GM12878 (cell line): ENCODE measurements at regions not wholly inside any gene's neighbourhood (a gene's known extent, or its start where the extent isn't known, plus 50 kb on each side); places are given as distances from the start of the nearest gene placed in this dataset.

Experiments
- ATAC-seq: fragments of 200-7000 bp; cut with Tn5 transposase; 3 replicates; pipeline ENCODE4 v1.9.1; 2020; ENCODE audit warnings: mild to moderate bottlenecking, moderate library complexity
- BruUV-seq: library from RNA; stranded (reverse); fragments of 400-500 nt; replicated peaks from 2 replicates; lab custom pipeline; 2021; lab: Mats Ljungman, UMichigan
- CTCF ChIA-PET: fragments of 300-600 bp; sonication (Branson Sonifier 250); formaldehyde crosslinking; extraction: SDS; loops from one replicate; lab custom pipeline; 2021; ENCODE audit warnings: inconsistent platforms; lab: Yijun Ruan, JAX
- POLR2A ChIA-PET: fragments of 350-600 bp; formaldehyde crosslinking; extraction: SDS; loops from one replicate; lab custom pipeline; 2021; ENCODE audit warnings: inconsistent platforms; lab: Charles Lee
- RAD21 ChIA-PET: fragments of 300-600 bp; sonication (Branson Sonifier 250); formaldehyde crosslinking; loops from one replicate; lab custom pipeline; 2023; ENCODE audit warnings: antibody characterized with exemption; ENCODE audit not compliant: unreplicated experiment; lab: Charles Lee
- SMC1A ChIA-PET: fragments of 300-600 bp; sonication (Branson Sonifier 250); formaldehyde crosslinking; loops from one replicate; lab custom pipeline; 2023; ENCODE audit not compliant: unreplicated experiment, uncharacterized antibody; lab: Charles Lee
- DNase-seq: peaks from one replicate; pipeline ENCODE4 v3.0.0-alpha.2; 2011; ENCODE audit warnings: low read depth, low spot score
- FAIRE-seq: peaks from 3 replicates; lab custom pipeline; 2011; peaks lifted over from hg19 to GRCh38; lab: Jason Lieb, UNC
- H2AFZ ChIP-seq: 2 replicates; pipeline ENCODE4 v1.6.0; 2011; ENCODE audit warnings: low read depth, low read length, control low read depth; ENCODE audit not compliant: control insufficient read depth
- H3K27ac ChIP-seq: 2 replicates; pipeline ENCODE4 v1.5.1; 2011; ENCODE audit warnings: control low read depth; ENCODE audit not compliant: control insufficient read depth, insufficient read depth
- H3K27me3 ChIP-seq, 2 experiments: replicated peaks in 1 of 2; 2 replicates each; pipeline versions ENCODE4 v1.6.0 to v1.6.1; 2011; ENCODE audit warnings: low read length in 1 of 2; ENCODE audit not compliant: control insufficient read depth in 2 of 2, insufficient read depth in 2 of 2
- H3K36me3 ChIP-seq, 2 experiments: 2 replicates each; pipeline ENCODE4 v1.5.1; 2011; ENCODE audit warnings: low read length in 1 of 2; ENCODE audit not compliant: control insufficient read depth in 2 of 2, insufficient read depth in 2 of 2
- H3K4me1 ChIP-seq: 2 replicates; pipeline ENCODE4 v1.6.1; 2011; ENCODE audit warnings: mild to moderate bottlenecking, low read length, moderate library complexity, mixed read lengths; ENCODE audit not compliant: control insufficient read depth, insufficient read depth
- H3K4me2 ChIP-seq: 2 replicates; pipeline ENCODE4 v1.6.0; 2011; ENCODE audit warnings: control low read depth; ENCODE audit not compliant: control insufficient read depth, insufficient read depth
- H3K4me3 ChIP-seq: fragments of 200-600 bp; sonication (generic); 2 replicates; pipeline ENCODE4 v1.5.1; 2016
- H3K79me2 ChIP-seq: 2 replicates; pipeline ENCODE4 v1.6.0; 2011; ENCODE audit warnings: low read length; ENCODE audit not compliant: control insufficient read depth, insufficient read depth
- H3K9ac ChIP-seq: 2 replicates; pipeline ENCODE4 v1.8.0; 2011; ENCODE audit warnings: low read length, control low read depth, mixed read lengths; ENCODE audit not compliant: control insufficient read depth, insufficient read depth
- H3K9me3 ChIP-seq: replicated peaks from 3 replicates; pipeline ENCODE4 v1.5.1; 2011; ENCODE audit warnings: mild to moderate bottlenecking, low read length; ENCODE audit not compliant: control insufficient read depth, insufficient read depth
- H4K20me1 ChIP-seq: 2 replicates; pipeline ENCODE4 v1.6.0; 2011; ENCODE audit not compliant: control insufficient read depth, insufficient read depth
- BHLHE40 ChIP-seq, 2 experiments: fragments of 450-650 bp in 1 of 2; IDR thresholded peaks; 2 replicates each; pipeline ENCODE4 v1.6.1; 2011 to 2017; ENCODE audit warnings: low read depth in 2 of 2, borderline replicate concordance in 1 of 2, improper control_type of control experiment in 1 of 2, low read length in 1 of 2, mild to moderate bottlenecking in 1 of 2
- CBX5 ChIP-seq: sonication (generic); IDR thresholded peaks from 2 replicates; pipeline ENCODE4 v1.6.1; 2016; ENCODE audit warnings: low read depth, moderate library complexity, mild to moderate bottlenecking, inconsistent platforms
- EZH2 ChIP-seq: IDR thresholded peaks from 2 replicates; pipeline ENCODE4 v1.6.1; 2012; ENCODE audit warnings: low read depth, mild to moderate bottlenecking, control low read depth, inconsistent platforms, low read length, borderline replicate concordance; ENCODE audit not compliant: control insufficient read depth
- FOXK2 ChIP-seq: fragments of 450-650 bp; IDR thresholded peaks from 2 replicates; pipeline ENCODE4 v1.6.1; 2017; ENCODE audit warnings: mild to moderate bottlenecking, moderate library complexity
- MXI1 ChIP-seq: fragments of 150-350 bp; IDR thresholded peaks from 2 replicates; pipeline ENCODE4 v1.6.1; 2011; ENCODE audit warnings: low read depth, mild to moderate bottlenecking, inconsistent platforms, low read length, improper control_type of control experiment
- PAX5 ChIP-seq: IDR thresholded peaks from 2 replicates; pipeline ENCODE4 v1.6.1; 2011; ENCODE audit warnings: low read depth, low read length, borderline replicate concordance
- TBL1XR1 ChIP-seq: IDR thresholded peaks from 2 replicates; pipeline ENCODE4 v1.6.1; 2012; ENCODE audit warnings: low read depth, low read length, improper control_type of control experiment
- ZSCAN29 ChIP-seq: fragments of 450-650 bp; IDR thresholded peaks from 2 replicates; pipeline ENCODE4 v1.6.1; 2017; ENCODE audit warnings: mild to moderate bottlenecking, moderate library complexity
- WGBS: methylation state at CpG from one replicate; pipeline ENCODE4 v1.1.6; 2016; ENCODE audit warnings: low lambda C conversion rate; ENCODE audit not compliant: insufficient replicate concordance, insufficient coverage; ENCODE audit errors: missing lambda C conversion rate; 5-methylcytosine and 5-hydroxymethylcytosine counted together
- in situ Hi-C: fragments of 300-500 bp; cut with MboI; formaldehyde crosslinking; loops from 9 replicates; pipeline ENCODE4 v1.14.3; 2018; ENCODE audit warnings: mixed read lengths
- intact Hi-C: fragments of 100-400 bp; cut with micrococcal nuclease; formaldehyde crosslinking; loops from one replicate; pipeline ENCODE4 v1.14.2; 2022; ENCODE audit not compliant: unreplicated experiment
- TF ChIP-seq, protein P1 (sequence below): IDR thresholded peaks from 2 replicates; pipeline ENCODE4 v1.6.1; 2012; ENCODE audit warnings: low read depth, low read length, improper control_type of control experiment
- TF ChIP-seq, protein P2 (sequence below): fragments of 450-650 bp; IDR thresholded peaks from 2 replicates; pipeline ENCODE4 v1.6.1; 2017; ENCODE audit warnings: low read depth, mild to moderate bottlenecking, moderate library complexity
- TF ChIP-seq, protein P3 (sequence below): IDR thresholded peaks from 2 replicates; pipeline ENCODE4 v1.6.1; 2012; ENCODE audit warnings: low read length, inconsistent platforms

DNA sequence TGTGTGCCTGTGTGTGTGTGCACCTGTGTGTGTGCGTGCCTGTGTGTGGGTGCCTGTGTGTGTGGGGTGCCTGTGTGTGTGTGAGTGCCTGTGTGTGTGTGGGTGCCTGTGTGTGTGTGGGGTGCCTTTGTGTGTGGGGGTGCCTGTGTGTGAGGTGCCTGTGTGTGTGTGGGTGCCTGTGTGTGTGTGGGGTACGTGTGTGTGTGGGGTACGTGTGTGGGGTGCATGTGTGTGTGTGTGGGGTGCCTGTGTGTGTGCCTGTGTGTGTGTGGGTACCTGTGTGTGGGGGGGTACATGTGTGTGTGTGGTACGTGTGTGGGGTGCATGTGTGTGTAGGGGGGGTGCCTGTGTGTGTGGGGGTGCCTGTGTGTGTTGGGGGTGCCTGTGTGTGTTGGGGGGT is 73.4 kb upstream of the HGFAC start:
- H4K20me1 ChIP-seq, result no peaks in the 10 kb centered on the region
- H3K27me3 ChIP-seq, result peaks cover 0 to 2% of the 10 kb centered on the region in 2 experiments; a peak in 1 of 4 replicates
- no peak overlapping the region for H3K4me3 ChIP-seq
- DNase-seq (no peak), ATAC-seq (no peak), FAIRE-seq (no peak)
- TF ChIP-seq EZH2 (no peak), CBX5 (no peak), FOXK2 (no peak)
- H3K27ac ChIP-seq, result no peak overlapping the region
- ChIA-PET SMC1A (interaction anchor here (1.6 kb wide), 1 partner anchor 20 kb away, joined by 5 read pairs; no protein-coding TSS in a partner anchor), CTCF (interaction anchor here (0.6 to 0.7 kb wide), 2 partner anchors 103 to 112 kb away, joined by 3 read pairs; no protein-coding TSS in a partner anchor), RAD21 (no interaction called here), POLR2A (no interaction called here)
- H3K79me2 ChIP-seq, result no peaks in the 10 kb centered on the region
- in situ Hi-C loops, result no loop called here
- H3K36me3 ChIP-seq, result no peaks in the 10 kb centered on the region
- intact Hi-C loops, result no loop called here
- no peaks in the 10 kb centered on the region for H3K9me3 ChIP-seq
- H2AFZ ChIP-seq, result no peak overlapping the region
- no peak overlapping the region for H3K4me2 ChIP-seq
- H3K9ac ChIP-seq, result no peak overlapping the region
- WGBS, result 37% methylated on average over 3 of the region's 4 CpGs
- no TSS peak for BruUV-seq
- H3K4me1 ChIP-seq, result peaks cover 18% of the 10 kb centered on the region

DNA sequence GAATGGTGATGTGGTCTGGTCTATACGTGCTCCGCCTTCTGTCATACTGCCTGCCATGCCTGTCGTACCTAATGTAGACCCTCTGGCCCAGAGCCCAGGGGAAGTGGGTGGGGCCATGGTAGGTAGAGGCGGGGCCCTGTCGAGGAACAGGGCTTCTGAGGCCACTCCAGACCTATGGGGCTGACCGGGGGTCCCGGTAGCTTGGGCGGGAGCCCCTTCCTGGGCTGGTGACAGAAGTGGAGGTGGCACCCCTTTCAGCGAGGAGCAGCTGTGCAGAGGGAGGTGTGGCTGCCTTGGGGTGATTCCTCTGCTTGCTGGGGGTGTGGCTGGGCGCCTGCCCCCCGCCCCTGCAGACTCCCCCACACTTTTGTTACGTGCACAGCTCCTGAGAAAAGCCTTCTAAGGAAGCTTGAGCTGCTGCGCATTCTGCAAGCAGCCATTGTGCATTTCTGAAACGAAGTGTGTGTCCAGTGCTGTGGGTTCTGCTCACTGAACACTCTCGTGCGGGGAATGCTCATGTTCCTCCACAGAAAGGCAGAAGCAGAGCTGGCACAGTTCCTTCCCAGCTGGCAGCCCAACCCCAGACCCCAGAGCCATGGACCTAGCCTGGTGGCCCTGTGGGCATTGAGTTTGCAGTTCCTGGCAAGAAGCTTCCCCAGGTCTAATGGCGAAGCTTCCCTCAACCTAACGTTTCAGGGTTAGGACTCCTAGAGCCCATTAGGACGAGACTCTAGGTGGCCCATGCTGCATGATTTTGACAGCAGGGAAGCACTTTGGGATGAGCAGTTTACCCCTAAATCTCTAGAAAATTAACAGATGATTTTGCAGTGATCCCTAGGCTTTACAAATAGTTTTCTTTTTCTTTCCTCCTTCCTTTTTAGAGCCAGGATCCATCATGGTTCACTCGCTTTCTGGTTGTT is 72.7 kb upstream of the HGFAC start:
- POLR2A ChIA-PET, result no interaction called here
- H3K4me3 ChIP-seq, result no peak overlapping the region; the same call in 1 of the 2 replicates
- TF ChIP-seq, protein P1, sequence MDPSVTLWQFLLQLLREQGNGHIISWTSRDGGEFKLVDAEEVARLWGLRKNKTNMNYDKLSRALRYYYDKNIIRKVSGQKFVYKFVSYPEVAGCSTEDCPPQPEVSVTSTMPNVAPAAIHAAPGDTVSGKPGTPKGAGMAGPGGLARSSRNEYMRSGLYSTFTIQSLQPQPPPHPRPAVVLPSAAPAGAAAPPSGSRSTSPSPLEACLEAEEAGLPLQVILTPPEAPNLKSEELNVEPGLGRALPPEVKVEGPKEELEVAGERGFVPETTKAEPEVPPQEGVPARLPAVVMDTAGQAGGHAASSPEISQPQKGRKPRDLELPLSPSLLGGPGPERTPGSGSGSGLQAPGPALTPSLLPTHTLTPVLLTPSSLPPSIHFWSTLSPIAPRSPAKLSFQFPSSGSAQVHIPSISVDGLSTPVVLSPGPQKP, result no peak
- TF ChIP-seq, protein P2, sequence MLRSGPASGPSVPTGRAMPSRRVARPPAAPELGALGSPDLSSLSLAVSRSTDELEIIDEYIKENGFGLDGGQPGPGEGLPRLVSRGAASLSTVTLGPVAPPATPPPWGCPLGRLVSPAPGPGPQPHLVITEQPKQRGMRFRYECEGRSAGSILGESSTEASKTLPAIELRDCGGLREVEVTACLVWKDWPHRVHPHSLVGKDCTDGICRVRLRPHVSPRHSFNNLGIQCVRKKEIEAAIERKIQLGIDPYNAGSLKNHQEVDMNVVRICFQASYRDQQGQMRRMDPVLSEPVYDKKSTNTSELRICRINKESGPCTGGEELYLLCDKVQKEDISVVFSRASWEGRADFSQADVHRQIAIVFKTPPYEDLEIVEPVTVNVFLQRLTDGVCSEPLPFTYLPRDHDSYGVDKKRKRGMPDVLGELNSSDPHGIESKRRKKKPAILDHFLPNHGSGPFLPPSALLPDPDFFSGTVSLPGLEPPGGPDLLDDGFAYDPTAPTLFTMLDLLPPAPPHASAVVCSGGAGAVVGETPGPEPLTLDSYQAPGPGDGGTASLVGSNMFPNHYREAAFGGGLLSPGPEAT, result no peak
- TF ChIP-seq MXI1 (no peak), BHLHE40 (IDR thresholded peaks at IDR 0.05; ENCODE audit: borderline replicate concordance in 1 of 2, low read depth in 2 of 2, low read length in 1 of 2) (no peak), TBL1XR1 (no peak), ZSCAN29 (no peak), PAX5 (no peak)
- TF ChIP-seq, protein P3, sequence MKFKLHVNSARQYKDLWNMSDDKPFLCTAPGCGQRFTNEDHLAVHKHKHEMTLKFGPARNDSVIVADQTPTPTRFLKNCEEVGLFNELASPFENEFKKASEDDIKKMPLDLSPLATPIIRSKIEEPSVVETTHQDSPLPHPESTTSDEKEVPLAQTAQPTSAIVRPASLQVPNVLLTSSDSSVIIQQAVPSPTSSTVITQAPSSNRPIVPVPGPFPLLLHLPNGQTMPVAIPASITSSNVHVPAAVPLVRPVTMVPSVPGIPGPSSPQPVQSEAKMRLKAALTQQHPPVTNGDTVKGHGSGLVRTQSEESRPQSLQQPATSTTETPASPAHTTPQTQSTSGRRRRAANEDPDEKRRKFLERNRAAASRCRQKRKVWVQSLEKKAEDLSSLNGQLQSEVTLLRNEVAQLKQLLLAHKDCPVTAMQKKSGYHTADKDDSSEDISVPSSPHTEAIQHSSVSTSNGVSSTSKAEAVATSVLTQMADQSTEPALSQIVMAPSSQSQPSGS, result no peak

More for the DNA sequence above, 72.7 kb upstream of the HGFAC start:
- FAIRE-seq, result no peak
- ChIA-PET CTCF (interaction anchor here (1.4 to 2.5 kb wide), 3 partner anchors 20 to 72 kb away, joined by 4 to 10 read pairs (median 4); partner anchors contain the start of gene HGFAC), RAD21 (interaction anchor here (1.5 kb wide), 1 partner anchor 228 kb away, joined by 3 read pairs; no protein-coding TSS in a partner anchor), SMC1A (interaction anchor here (1.6 to 2.9 kb wide), 4 partner anchors 14 to 24 kb away, joined by 5 to 14 read pairs (median 10); no protein-coding TSS in a partner anchor)
- H2AFZ ChIP-seq, result no peak overlapping the region
- H3K4me2 ChIP-seq, result peak overlapping the region; percentile 21; the same call in 1 of the 2 replicates
- H3K36me3 ChIP-seq, result no peaks in the 10 kb centered on the region
- intact Hi-C loops, result no loop called here
- H3K4me1 ChIP-seq, result peaks cover 21% of the 10 kb centered on the region
- no peak for DNase-seq
- no peak overlapping the region for H3K9ac ChIP-seq
- BruUV-seq, result no TSS peak
- no peaks in the 10 kb centered on the region for H3K9me3 ChIP-seq
- H4K20me1 ChIP-seq, result no peaks in the 10 kb centered on the region
- H3K27me3 ChIP-seq, result peaks cover 0 to 2% of the 10 kb centered on the region in 2 experiments; a peak in 1 of 4 replicates
- ATAC-seq, result no peak
- in situ Hi-C loops, result no loop called here
- 41% methylated on average over 20 of the region's 20 CpGs for WGBS
- H3K27ac ChIP-seq, result no peak overlapping the region
- H3K79me2 ChIP-seq, result no peaks in the 10 kb centered on the region
